Astrocyte of the spinal cord (primary cell): ENCODE measurements at regions not wholly inside any gene's neighbourhood (a gene's known extent, or its start where the extent isn't known, plus 50 kb on each side); places are given as distances from the start of the nearest gene placed in this dataset.

Experiments used
- DNase-seq: peaks from one replicate; pipeline ENCODE4 v3.0.0; 2011; ENCODE audit warnings: low read depth, low spot score
- H3K4me3 ChIP-seq: 2 replicates; pipeline ENCODE4 v1.5.1; 2011; ENCODE audit warnings: low read depth, mild to moderate bottlenecking, low read length, moderate library complexity
- in situ Hi-C: cut with HindIII; loops from 2 replicates; pipeline ENCODE4 v1.10.0; 2017; ENCODE audit warnings: low sequenced_read_pairs
- TF ChIP-seq, protein P1 (sequence below): IDR thresholded peaks from 2 replicates; pipeline ENCODE4 v1.5.1; 2012; ENCODE audit warnings: low read depth, mild to moderate bottlenecking, low read length, inconsistent platforms

- TF ChIP-seq, protein P1, sequence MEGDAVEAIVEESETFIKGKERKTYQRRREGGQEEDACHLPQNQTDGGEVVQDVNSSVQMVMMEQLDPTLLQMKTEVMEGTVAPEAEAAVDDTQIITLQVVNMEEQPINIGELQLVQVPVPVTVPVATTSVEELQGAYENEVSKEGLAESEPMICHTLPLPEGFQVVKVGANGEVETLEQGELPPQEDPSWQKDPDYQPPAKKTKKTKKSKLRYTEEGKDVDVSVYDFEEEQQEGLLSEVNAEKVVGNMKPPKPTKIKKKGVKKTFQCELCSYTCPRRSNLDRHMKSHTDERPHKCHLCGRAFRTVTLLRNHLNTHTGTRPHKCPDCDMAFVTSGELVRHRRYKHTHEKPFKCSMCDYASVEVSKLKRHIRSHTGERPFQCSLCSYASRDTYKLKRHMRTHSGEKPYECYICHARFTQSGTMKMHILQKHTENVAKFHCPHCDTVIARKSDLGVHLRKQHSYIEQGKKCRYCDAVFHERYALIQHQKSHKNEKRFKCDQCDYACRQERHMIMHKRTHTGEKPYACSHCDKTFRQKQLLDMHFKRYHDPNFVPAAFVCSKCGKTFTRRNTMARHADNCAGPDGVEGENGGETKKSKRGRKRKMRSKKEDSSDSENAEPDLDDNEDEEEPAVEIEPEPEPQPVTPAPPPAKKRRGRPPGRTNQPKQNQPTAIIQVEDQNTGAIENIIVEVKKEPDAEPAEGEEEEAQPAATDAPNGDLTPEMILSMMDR = no peak
- in situ Hi-C loops = no loop called here
- DNase-seq = peak; percentile 19
These were observed 55.8 kb upstream of the SHC3 start for GRCh38 chr9:89234205-89235067.

GRCh38 chr9:89236955-89237573, 58.4 kb upstream of the SHC3 start:
- in situ Hi-C loops = no loop called here
- no peak for DNase-seq
- TF ChIP-seq, protein P1 = no peak
- no peak overlapping the region for H3K4me3 ChIP-seq

More at GRCh38 chr9:89234205-89235067, 55.8 kb upstream of the SHC3 start:
- peak overlapping the region; percentile 13 for H3K4me3 ChIP-seq

DNA sequence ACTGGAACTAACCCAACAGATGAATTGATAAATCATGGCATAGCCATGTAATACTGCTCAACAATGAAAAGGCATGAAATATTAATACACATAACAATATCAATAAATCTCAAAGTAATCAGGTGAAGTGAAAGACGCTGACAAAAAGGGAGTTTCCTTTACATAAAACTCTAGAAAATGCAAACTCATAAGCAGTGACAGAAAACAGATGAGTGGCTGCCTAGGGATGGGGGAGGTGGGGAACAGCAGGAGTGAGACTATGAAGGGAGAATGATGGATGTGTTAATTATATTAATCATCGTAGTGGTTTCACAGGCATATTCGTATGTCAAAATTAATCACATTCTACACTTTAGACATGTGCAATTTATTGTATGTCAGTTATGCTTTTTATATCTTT, 59.8 kb upstream of the SHC3 start:
- TF ChIP-seq, protein P1 = no peak
- no peak overlapping the region for H3K4me3 ChIP-seq
- no peak for DNase-seq
- in situ Hi-C loops = no loop called here

DNA sequence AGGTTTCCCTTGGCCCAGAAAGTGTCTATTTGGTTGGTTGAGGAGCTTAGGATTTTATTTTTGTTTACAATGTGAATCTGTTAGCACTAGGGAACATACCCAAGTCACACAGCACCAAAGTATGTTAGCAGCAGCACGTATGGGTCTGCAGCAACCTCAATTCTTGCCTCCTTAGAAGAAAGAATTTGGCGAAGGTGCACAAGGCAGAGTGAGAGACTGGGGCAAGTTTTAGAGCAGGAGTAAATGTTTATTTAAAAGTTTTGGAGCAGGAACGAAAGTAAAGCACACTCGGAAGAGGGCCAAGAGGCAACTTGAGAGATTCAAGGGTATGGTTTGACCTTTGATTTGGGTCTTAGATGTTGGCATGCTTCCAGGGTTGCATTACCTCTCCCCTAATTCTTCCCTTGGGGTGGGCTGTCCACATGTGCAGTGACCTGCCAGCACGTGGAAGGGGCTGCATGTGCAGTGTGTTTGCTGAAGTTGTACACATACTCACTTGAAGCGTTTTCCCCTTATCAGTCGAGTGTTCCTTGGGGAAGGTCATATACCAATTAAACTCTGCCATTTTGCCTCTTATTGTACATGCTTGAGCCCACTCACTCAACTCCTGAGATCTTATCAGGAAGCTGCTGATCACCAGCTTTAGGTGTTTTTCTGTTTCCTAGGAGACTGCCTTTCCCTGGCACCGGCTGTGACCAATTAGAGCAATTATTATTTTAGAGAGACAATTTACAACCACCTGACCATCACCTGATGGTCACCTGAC, 64.9 kb upstream of the SHC3 start:
- DNase-seq = no peak
- TF ChIP-seq, protein P1 = no peak
- H3K4me3 ChIP-seq = no peak overlapping the region
- in situ Hi-C loops = no loop called here

GRCh38 chr9:89246840-89247239, 64.2 kb upstream of the CKS2 start:
- TF ChIP-seq, protein P1 = no peak
- in situ Hi-C loops = no loop called here
- DNase-seq = no peak
- no peak overlapping the region for H3K4me3 ChIP-seq

GRCh38 chr9:89247431-89248353, 63.3 kb upstream of the CKS2 start:
- TF ChIP-seq, protein P1 = no peak
- no peak overlapping the region for H3K4me3 ChIP-seq
- in situ Hi-C loops = no loop called here
- DNase-seq = peak; percentile 2
